Muscle of leg (tissue), 3 donors: ENCODE measurements at regions not wholly inside any gene's neighbourhood (a gene's known extent, or its start where the extent isn't known, plus 50 kb on each side); places are given as distances from the start of the nearest gene placed in this dataset.

Experiments used
- DNase-seq: peaks from one replicate; pipeline ENCODE4 v3.0.0; 2013
- H3K27ac ChIP-seq: one replicate; pipeline ENCODE4 v1.5.1; 2013; ENCODE audit warnings: mild to moderate bottlenecking, low read length, control low read depth
- H3K27me3 ChIP-seq: one replicate; pipeline ENCODE4 v1.6.1; 2013; ENCODE audit warnings: low read length; ENCODE audit not compliant: control insufficient read depth, insufficient read depth
- H3K36me3 ChIP-seq: one replicate; pipeline ENCODE4 v1.6.1; 2013; ENCODE audit warnings: low read length; ENCODE audit not compliant: control insufficient read depth, insufficient read depth
- H3K4me1 ChIP-seq: one replicate; pipeline ENCODE4 v1.6.1; 2013; ENCODE audit warnings: low read length; ENCODE audit not compliant: control insufficient read depth, insufficient read depth
- H3K4me3 ChIP-seq: one replicate; pipeline ENCODE4 v1.5.1; 2013; ENCODE audit warnings: low read length, control low read depth
- H3K9me3 ChIP-seq: replicated peaks from 2 replicates; pipeline ENCODE4 v1.6.1; 2013; ENCODE audit warnings: low read depth, low read length; ENCODE audit not compliant: control insufficient read depth
- WGBS: methylation state at CpG from one replicate; pipeline ENCODE4 v1.1.5; 2013; ENCODE audit warnings: missing lambda C conversion rate; ENCODE audit not compliant: insufficient coverage; 5-methylcytosine and 5-hydroxymethylcytosine counted together

- H3K27ac ChIP-seq, result no peak overlapping the region
- WGBS, result 93% methylated on average over 3 of the region's 4 CpGs
- H3K27me3 ChIP-seq, result no peaks in the 10 kb centered on the region
Observed at GRCh38 chr10:63077800-63078199, 55.3 kb upstream of the NRBF2 start.

GRCh38 chr10:63072951-63073350 is 60.2 kb upstream of the NRBF2 start:
- no peaks in the 10 kb centered on the region for H3K36me3 ChIP-seq
- no peak for DNase-seq
- no peak overlapping the region for H3K4me3 ChIP-seq
- WGBS, result 86% methylated on average over 5 of the region's 11 CpGs
- H3K4me1 ChIP-seq, result no peaks in the 10 kb centered on the region
- no peaks in the 10 kb centered on the region for H3K9me3 ChIP-seq
- no peak overlapping the region for H3K27ac ChIP-seq
- H3K27me3 ChIP-seq, result no peaks in the 10 kb centered on the region

More at GRCh38 chr10:63077800-63078199, 55.3 kb upstream of the NRBF2 start:
- no peaks in the 10 kb centered on the region for H3K4me1 ChIP-seq
- no peaks in the 10 kb centered on the region for H3K36me3 ChIP-seq
- no peak for DNase-seq
- no peaks in the 10 kb centered on the region for H3K9me3 ChIP-seq
- H3K4me3 ChIP-seq, result no peak overlapping the region

GRCh38 chr10:63071145-63071544 is 62.0 kb upstream of the NRBF2 start:
- no peak for DNase-seq
- no peak overlapping the region for H3K4me3 ChIP-seq
- no peaks in the 10 kb centered on the region for H3K4me1 ChIP-seq
- H3K9me3 ChIP-seq, result no peaks in the 10 kb centered on the region
- H3K36me3 ChIP-seq, result no peaks in the 10 kb centered on the region
- no peak overlapping the region for H3K27ac ChIP-seq
- 77% methylated on average over 4 of the region's 11 CpGs for WGBS
- no peaks in the 10 kb centered on the region for H3K27me3 ChIP-seq

DNA sequence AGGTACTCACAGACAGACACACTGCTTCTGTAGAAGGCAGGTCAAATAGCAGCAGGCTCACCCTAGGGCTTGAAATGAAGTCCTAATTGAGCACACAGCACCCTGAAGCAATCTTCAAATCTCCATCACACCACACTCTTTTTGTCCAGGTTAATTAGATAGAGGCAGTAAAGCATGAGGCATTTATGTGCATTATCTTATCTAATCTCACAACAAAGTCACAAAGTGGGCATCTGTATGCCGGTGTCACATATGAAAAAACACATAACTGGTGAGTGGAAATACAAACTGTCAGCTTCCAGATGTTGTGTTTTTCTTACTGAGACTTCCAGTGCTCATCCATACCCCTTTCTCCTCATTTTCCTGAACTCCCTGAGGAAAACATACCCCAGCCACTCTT is 63.8 kb upstream of the NRBF2 start:
- no peak for DNase-seq
- H3K9me3 ChIP-seq, result no peaks in the 10 kb centered on the region
- no CpG with 5 or more reads among the region's 1 CpG for WGBS
- no peaks in the 10 kb centered on the region for H3K27me3 ChIP-seq
- H3K4me3 ChIP-seq, result no peak overlapping the region
- H3K27ac ChIP-seq, result no peak overlapping the region
- no peaks in the 10 kb centered on the region for H3K4me1 ChIP-seq
- H3K36me3 ChIP-seq, result no peaks in the 10 kb centered on the region

GRCh38 chr10:63068246-63068645 is 64.9 kb upstream of the NRBF2 start:
- DNase-seq, result no peak
- H3K4me1 ChIP-seq, result no peaks in the 10 kb centered on the region
- H3K36me3 ChIP-seq, result no peaks in the 10 kb centered on the region
- H3K27ac ChIP-seq, result no peak overlapping the region
- no CpG with 5 or more reads among the region's 7 CpGs for WGBS
- H3K9me3 ChIP-seq, result no peaks in the 10 kb centered on the region
- no peaks in the 10 kb centered on the region for H3K27me3 ChIP-seq
- no peak overlapping the region for H3K4me3 ChIP-seq

- 100% methylated on average over 2 of the region's 5 CpGs for WGBS
- Histone ChIP-seq H3K9me3 (no peaks in the 10 kb centered on the region), H3K36me3 (no peaks in the 10 kb centered on the region), H3K27ac (no peak overlapping the region), H3K27me3 (no peaks in the 10 kb centered on the region), H3K4me1 (no peaks in the 10 kb centered on the region), H3K4me3 (no peak overlapping the region)
- DNase-seq, result no peak
Observed at GRCh38 chr10:63066606-63067005, 66.5 kb upstream of the NRBF2 start.

DNA sequence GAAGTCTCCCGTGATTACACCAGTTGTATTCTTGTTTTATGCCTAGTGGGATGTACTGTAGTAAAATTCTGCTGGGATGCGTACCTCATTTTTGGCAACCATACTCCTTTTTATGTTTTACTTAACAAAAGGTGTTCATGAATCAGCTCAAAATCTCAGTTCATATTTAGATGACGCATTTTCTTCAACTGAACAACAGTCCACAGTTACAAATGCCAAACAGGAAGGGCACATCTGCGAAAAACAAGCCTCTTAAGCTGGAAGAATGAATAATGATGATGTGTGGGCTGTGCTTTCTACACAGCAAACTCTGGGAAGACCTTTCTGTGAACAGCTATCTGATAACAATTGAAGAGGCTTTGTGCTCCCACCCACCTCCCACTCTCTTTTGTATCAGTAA is 68.4 kb upstream of the NRBF2 start:
- no CpG with 5 or more reads among the region's 4 CpGs for WGBS
- no peaks in the 10 kb centered on the region for H3K9me3 ChIP-seq
- H3K4me1 ChIP-seq, result no peaks in the 10 kb centered on the region
- no peaks in the 10 kb centered on the region for H3K36me3 ChIP-seq
- no peak overlapping the region for H3K4me3 ChIP-seq
- H3K27me3 ChIP-seq, result no peaks in the 10 kb centered on the region
- DNase-seq, result no peak
- no peak overlapping the region for H3K27ac ChIP-seq

GRCh38 chr10:63058236-63058635 is 74.9 kb upstream of the NRBF2 start:
- DNase-seq, result no peak
- Histone ChIP-seq H3K27ac (no peak overlapping the region), H3K4me1 (no peaks in the 10 kb centered on the region), H3K36me3 (no peaks in the 10 kb centered on the region), H3K4me3 (no peak overlapping the region), H3K9me3 (no peaks in the 10 kb centered on the region), H3K27me3 (no peaks in the 10 kb centered on the region)

- Histone ChIP-seq H3K27ac (no peak overlapping the region), H3K4me1 (no peaks in the 10 kb centered on the region), H3K36me3 (no peaks in the 10 kb centered on the region), H3K9me3 (no peaks in the 10 kb centered on the region), H3K27me3 (no peaks in the 10 kb centered on the region), H3K4me3 (no peak overlapping the region)
- WGBS, result 89% methylated on average over 9 of the region's 10 CpGs
- DNase-seq, result no peak
Observed at GRCh38 chr10:63057509-63057908, 75.6 kb upstream of the NRBF2 start.

DNA sequence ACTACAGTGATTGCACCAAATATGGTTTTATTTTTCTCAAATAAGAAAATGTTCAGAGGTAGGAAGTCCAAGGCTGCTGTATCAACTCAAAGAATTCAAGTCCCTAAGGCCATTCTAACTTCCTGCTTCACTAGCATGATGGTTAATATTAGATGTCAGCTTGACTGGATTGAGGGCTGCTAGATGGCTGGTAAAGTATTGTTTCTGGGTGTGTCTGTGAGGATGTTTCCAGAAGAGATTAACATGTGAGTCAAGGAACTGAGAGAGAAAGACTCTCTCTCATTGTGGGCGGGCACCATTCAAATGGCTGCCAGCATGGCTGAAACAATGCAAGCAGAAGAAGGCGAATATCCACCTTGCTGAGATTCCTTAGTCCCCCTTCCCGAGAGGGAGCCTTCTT is 77.4 kb upstream of the NRBF2 start:
- WGBS, result 90% methylated on average over 2 of the region's 3 CpGs
- no peaks in the 10 kb centered on the region for H3K4me1 ChIP-seq
- no peak overlapping the region for H3K4me3 ChIP-seq
- H3K27me3 ChIP-seq, result no peaks in the 10 kb centered on the region
- H3K36me3 ChIP-seq, result no peaks in the 10 kb centered on the region
- H3K9me3 ChIP-seq, result no peaks in the 10 kb centered on the region
- H3K27ac ChIP-seq, result no peak overlapping the region
- DNase-seq, result no peak

DNA sequence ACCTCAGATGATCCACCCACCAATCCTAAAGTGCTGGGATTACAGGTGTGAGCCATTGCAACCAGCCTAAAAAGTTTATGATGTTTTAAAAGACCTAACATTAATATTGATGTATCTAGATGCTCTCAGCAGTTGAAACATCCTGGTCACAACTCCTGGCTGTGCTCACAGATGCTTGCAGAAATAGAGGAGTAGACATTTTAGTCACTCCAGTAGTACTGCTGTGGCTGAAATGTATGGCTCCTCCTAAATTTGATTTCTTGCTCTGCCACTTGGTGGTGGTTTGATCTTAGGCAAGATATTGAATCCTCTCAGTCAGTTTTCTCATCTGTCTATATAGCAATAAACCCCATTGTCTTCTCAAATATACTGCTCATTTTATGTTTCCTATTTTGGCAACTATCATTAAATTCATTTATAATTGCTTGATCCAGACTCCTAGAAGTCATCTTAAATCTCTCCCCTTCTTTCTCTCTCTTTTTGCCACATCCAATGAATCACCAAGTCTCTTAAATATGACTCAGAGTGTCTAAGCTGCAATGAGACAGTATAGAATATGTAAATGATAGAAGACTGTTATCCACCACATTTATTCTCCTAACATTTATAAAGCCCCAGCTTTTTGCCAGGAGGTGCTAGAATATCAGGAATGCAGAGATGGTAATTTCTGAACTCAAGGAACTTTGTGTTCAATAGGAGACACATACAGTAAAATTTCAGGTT is 78.1 kb upstream of the NRBF2 start:
- H3K4me1 ChIP-seq, result no peaks in the 10 kb centered on the region
- H3K36me3 ChIP-seq, result no peaks in the 10 kb centered on the region
- no peak for DNase-seq

More for the DNA sequence above, 78.1 kb upstream of the NRBF2 start:
- no peaks in the 10 kb centered on the region for H3K9me3 ChIP-seq
- no peaks in the 10 kb centered on the region for H3K27me3 ChIP-seq
- no peak overlapping the region for H3K4me3 ChIP-seq
- H3K27ac ChIP-seq, result no peak overlapping the region
